NT2/D1 (cell line): ENCODE measurements at regions not wholly inside any gene's neighbourhood (a gene's known extent, or its start where the extent isn't known, plus 50 kb on each side); places are given as distances from the start of the nearest gene placed in this dataset.

Experiments used
- SUZ12 ChIP-seq: IDR thresholded peaks from 2 replicates; pipeline ENCODE4 v1.6.1; 2011; ENCODE audit not compliant: insufficient read length, insufficient read depth; ENCODE audit errors: extremely low read depth
- YY1 ChIP-seq: IDR thresholded peaks from 2 replicates; pipeline ENCODE4 v1.6.1; 2011; ENCODE audit not compliant: insufficient read length, insufficient read depth

DNA sequence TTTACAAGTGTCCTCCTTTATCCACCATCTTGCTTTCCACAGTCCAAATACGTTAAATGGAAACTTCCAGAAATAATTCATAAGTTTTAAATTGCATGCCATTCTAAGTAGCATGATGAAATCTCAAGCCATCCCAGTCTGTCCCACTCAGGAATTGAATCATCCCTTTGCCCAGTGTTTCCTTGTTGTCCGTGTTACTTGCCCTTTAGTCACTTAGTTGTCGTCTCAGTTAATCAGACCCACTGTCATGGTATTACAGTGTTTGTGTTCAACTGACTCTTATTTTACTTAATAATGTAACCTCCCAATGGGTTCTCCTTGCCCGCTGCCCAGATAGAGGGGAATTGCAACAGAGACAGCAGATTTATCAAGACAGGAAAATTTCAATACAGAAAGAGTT is 77.6 kb upstream of the NDN start:
- TF ChIP-seq SUZ12, result no peak
- no peak for TF ChIP-seq YY1
